ENCODE measurements at regions not wholly inside any gene's neighbourhood (a gene's known extent, or its start where the extent isn't known, plus 50 kb on each side); places are given as distances from the start of the nearest gene placed in this dataset.

DNA sequence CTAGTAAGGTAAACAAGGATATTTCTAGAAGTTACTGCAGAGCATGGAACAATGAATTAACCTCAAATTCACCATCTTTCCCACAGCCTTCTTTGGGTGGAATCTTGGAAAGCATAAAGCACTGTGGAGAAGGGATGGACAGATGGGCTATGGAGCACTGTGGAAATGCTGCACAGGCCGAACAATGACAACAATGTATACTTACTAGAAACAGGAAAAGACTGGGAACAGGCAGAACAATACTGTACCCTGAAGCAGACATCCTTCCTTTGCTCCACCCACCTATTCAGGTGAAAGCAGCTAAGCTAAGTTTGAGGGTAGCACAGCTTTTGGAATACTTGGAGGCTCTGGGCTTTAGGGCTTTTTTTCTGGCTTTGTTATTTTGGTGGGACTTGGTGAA, 250.6 kb upstream of the KLF8 start:
- TF ChIP-seq, protein P1, sequence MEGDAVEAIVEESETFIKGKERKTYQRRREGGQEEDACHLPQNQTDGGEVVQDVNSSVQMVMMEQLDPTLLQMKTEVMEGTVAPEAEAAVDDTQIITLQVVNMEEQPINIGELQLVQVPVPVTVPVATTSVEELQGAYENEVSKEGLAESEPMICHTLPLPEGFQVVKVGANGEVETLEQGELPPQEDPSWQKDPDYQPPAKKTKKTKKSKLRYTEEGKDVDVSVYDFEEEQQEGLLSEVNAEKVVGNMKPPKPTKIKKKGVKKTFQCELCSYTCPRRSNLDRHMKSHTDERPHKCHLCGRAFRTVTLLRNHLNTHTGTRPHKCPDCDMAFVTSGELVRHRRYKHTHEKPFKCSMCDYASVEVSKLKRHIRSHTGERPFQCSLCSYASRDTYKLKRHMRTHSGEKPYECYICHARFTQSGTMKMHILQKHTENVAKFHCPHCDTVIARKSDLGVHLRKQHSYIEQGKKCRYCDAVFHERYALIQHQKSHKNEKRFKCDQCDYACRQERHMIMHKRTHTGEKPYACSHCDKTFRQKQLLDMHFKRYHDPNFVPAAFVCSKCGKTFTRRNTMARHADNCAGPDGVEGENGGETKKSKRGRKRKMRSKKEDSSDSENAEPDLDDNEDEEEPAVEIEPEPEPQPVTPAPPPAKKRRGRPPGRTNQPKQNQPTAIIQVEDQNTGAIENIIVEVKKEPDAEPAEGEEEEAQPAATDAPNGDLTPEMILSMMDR (IDR thresholded peaks at IDR 0.05; ENCODE audit: insufficient read depth, low read length, missing control alignments) = no peak
- H3K4me3 ChIP-seq (ENCODE audit: low read depth, low read length) = no peak overlapping the region
- CTCF ChIA-PET = no interaction called here
- POLR2A ChIA-PET = no interaction called here
- DNase-seq (ENCODE audit: low read depth, low spot score) = no peak

DNA sequence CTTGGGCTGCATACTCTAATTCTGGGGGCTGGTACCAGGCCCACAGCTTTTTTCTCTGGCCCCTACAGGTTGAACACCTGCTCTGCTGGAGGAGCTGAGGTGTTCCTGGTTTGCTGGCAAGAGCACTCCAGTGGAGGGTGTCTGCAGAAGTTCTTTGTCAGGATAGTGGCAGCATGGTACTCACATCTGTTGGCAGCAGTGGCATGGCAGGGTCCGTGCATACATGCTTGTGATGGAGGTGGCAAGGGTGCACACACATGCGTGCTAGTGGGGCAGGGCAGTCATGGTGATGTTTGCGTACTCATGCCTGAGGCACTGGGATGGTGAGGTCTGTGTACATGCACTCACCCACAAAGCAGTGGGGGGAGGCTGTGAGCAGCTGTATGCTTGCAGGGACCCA, 235.5 kb upstream of the KLF8 start:
- ChIA-PET POLR2A (no interaction called here), CTCF (no interaction called here)
- H3K4me3 ChIP-seq (ENCODE audit: low read depth, low read length) = no peak overlapping the region
- no peak for DNase-seq (ENCODE audit: low read depth, low spot score)
- TF ChIP-seq, protein P1 (IDR thresholded peaks at IDR 0.05; ENCODE audit: insufficient read depth, low read length, missing control alignments) = no peak

DNA sequence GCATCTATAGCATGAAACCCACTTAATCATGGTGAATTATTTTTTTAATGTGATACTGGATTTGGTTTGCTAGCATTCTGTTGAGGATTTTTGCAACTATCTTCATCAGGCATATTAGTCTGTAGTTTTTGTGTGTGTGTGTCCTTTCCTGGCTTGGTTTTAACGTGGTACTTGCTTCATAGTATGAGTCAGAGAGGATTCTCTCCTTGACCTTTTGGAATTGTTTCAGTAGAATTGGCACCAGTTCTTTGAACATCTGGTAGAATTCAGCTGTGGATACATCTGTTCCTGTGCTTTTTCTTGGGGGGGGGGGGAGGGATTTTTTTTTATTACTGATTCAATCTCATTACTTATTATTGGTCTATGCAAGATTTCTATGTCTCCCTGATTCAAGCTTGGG, 232.0 kb upstream of the KLF8 start:
- POLR2A ChIA-PET = no interaction called here
- DNase-seq (ENCODE audit: low read depth, low spot score) = no peak
- TF ChIP-seq, protein P1 (IDR thresholded peaks at IDR 0.05; ENCODE audit: insufficient read depth, low read length, missing control alignments) = no peak
- CTCF ChIA-PET = no interaction called here
- H3K4me3 ChIP-seq (ENCODE audit: low read depth, low read length) = no peak overlapping the region

DNA sequence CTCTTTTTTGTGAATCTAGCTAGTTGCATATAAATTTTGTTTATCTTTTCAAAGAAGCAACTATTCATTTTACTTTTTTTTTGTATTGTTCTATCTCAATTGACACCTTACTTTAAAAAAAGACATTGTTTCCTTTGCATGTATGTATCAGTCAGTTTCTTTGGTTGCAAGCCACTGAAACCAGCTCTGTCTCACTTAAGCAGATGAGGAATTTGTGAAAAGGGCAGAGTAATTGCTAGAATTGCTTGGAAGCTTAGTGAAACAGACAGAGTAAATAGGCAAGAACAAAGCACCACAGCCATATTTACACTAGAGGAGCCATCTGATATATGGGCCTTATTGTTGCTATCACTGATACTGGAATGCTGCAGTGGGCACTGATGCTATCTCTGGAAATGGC, 231.4 kb upstream of the KLF8 start:
- CTCF ChIA-PET = no interaction called here
- no peak overlapping the region for H3K4me3 ChIP-seq (ENCODE audit: low read depth, low read length)
- POLR2A ChIA-PET = no interaction called here
- TF ChIP-seq, protein P1 (IDR thresholded peaks at IDR 0.05; ENCODE audit: insufficient read depth, low read length, missing control alignments) = no peak
- DNase-seq (ENCODE audit: low read depth, low spot score) = no peak

DNA sequence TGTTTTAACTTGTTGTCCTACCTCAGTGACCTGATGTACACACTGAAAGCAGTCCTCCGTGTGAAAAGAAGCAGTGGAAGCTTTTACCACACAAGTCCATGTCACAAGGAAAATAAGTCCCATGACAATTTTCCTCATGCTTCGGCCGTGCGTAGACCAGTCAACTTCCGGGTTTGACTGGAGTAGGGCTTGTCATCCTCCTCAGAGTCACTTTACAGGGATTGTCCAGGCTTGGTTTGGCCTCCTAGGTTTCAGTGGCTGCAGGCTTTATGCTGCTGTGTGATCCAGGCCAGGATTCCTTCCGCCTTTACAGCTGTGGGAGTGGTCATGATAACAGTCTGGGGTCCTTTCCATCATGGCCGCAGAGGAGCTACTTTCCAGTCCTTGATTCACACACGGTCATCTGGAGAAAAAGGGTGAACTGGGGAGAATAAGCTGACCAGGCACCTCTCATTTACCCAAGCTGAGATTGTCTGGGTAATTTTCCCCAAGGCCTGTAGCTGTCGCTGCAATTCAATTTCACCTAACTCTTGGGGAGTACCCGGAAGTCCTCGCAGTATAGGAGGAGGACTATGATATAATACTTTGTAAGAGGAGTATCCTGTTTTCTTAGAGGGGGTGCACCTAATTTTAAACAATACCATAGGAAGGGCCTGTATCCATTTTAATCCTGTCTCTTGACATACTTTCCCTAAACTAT, 206.1 kb upstream of the KLF8 start:
- ChIA-PET POLR2A (no interaction called here), CTCF (no interaction called here)
- DNase-seq (ENCODE audit: low read depth, low spot score) = no peak
- H3K4me3 ChIP-seq (ENCODE audit: low read depth, low read length) = no peak overlapping the region
- TF ChIP-seq, protein P1 (IDR thresholded peaks at IDR 0.05; ENCODE audit: insufficient read depth, low read length, missing control alignments) = no peak

DNA sequence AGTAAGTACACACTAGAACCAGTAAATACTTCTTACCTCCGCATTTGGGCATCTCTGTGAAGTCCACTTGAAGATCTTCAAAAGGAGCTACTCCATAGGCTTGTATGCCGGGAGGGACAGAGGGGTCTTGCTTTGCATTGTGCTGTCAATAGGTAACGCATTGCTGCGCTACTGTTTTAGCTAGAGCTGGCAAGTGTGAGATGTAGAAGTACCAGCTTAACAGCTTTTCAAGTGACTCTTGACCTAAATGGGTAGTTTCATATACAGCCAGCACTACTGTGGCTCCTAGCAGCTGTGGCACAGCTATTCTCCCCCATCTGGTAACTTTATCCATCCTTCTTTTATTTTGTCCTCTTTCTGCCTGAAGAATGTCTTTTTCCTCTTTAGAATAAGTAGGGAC, 205.3 kb upstream of the KLF8 start:
- no peak for DNase-seq (ENCODE audit: low read depth, low spot score)
- TF ChIP-seq, protein P1 (IDR thresholded peaks at IDR 0.05; ENCODE audit: insufficient read depth, low read length, missing control alignments) = no peak
- ChIA-PET CTCF (no interaction called here), POLR2A (no interaction called here)
- no peak overlapping the region for H3K4me3 ChIP-seq (ENCODE audit: low read depth, low read length)

Measured in AG04449 (cell line).